MCF 10A (cell line): ENCODE measurements at regions not wholly inside any gene's neighbourhood (a gene's known extent, or its start where the extent isn't known, plus 50 kb on each side); places are given as distances from the start of the nearest gene placed in this dataset.

Experiments used
- BruUV-seq: library from RNA; stranded (reverse); fragments of 400-500 nt; replicated peaks from 2 replicates; lab custom pipeline; 2021; lab: Mats Ljungman, UMichigan
- CTCF ChIA-PET: fragments of 300-600 bp; sonication (Branson Sonifier 250); formaldehyde crosslinking; extraction: SDS; loops from one replicate; lab custom pipeline; 2021; ENCODE audit warnings: antibody characterized with exemption, inconsistent platforms; lab: Yijun Ruan, JAX
- POLR2A ChIA-PET: fragments of 300-600, 350-650 bp; sonication (Branson Sonifier 250); formaldehyde crosslinking; extraction: SDS; loops from one replicate; lab custom pipeline; 2020; ENCODE audit warnings: antibody characterized with exemption, inconsistent platforms; lab: Yijun Ruan, JAX
- DNase-seq: peaks from one replicate; pipeline ENCODE4 v3.0.0-alpha.2; 2018; ENCODE audit not compliant: unreplicated experiment
- H3K27ac Mint-ChIP-seq: one replicate; pipeline ENCODE4 v1.8.0; 2022; ENCODE audit warnings: mild to moderate bottlenecking, low read depth, mixed read lengths; ENCODE audit not compliant: unreplicated experiment
- H3K27me3 Mint-ChIP-seq: one replicate; pipeline ENCODE4 v1.8.0; 2022; ENCODE audit warnings: mixed read lengths; ENCODE audit not compliant: insufficient read depth, unreplicated experiment
- H3K36me3 Mint-ChIP-seq: one replicate; pipeline ENCODE4 v1.8.0; 2022; ENCODE audit warnings: mild to moderate bottlenecking, moderate library complexity, mixed read lengths; ENCODE audit not compliant: insufficient read depth, unreplicated experiment
- H3K4me1 Mint-ChIP-seq: one replicate; pipeline ENCODE4 v1.8.0; 2022; ENCODE audit warnings: mixed read lengths; ENCODE audit not compliant: insufficient read depth, unreplicated experiment
- H3K4me3 Mint-ChIP-seq: one replicate; pipeline ENCODE4 v1.8.0; 2022; ENCODE audit warnings: mild to moderate bottlenecking, moderate library complexity, mixed read lengths; ENCODE audit not compliant: unreplicated experiment
- H3K9me3 Mint-ChIP-seq: one replicate; pipeline ENCODE4 v1.8.0; 2022; ENCODE audit warnings: mixed read lengths; ENCODE audit not compliant: unreplicated experiment
- intact Hi-C: fragments of 100-400 bp; cut with micrococcal nuclease; formaldehyde crosslinking; loops from 2 replicates; pipeline ENCODE4 v1.14.1; 2022
- TF ChIP-seq, protein P1 (sequence below): fragments of 200-600 bp; IDR thresholded peaks from one replicate; pipeline ENCODE4 v1.8.0; 2022; ENCODE audit warnings: antibody characterized with exemption, mild to moderate bottlenecking; ENCODE audit not compliant: unreplicated experiment

DNA sequence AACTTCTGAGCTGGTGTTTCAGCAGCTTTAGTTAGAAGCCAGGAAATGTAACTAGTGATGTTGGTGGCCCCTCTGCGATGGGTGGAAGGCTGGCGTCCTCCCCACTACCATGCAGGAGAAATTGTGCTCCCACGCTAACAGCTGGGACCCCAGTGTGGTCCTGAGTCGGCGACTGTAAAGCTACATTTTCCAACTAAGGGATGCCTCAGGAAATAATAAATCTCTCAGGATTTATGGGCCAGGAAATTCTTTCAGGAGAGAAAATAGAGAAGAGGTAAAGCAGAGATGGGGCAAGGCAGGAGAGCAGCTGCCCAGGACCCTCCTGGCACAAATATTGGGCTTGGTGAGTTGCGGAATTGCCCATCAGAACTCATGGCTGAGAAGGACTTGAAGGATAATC lies 186.9 kb downstream of the OPA1 start:
- TF ChIP-seq, protein P1, sequence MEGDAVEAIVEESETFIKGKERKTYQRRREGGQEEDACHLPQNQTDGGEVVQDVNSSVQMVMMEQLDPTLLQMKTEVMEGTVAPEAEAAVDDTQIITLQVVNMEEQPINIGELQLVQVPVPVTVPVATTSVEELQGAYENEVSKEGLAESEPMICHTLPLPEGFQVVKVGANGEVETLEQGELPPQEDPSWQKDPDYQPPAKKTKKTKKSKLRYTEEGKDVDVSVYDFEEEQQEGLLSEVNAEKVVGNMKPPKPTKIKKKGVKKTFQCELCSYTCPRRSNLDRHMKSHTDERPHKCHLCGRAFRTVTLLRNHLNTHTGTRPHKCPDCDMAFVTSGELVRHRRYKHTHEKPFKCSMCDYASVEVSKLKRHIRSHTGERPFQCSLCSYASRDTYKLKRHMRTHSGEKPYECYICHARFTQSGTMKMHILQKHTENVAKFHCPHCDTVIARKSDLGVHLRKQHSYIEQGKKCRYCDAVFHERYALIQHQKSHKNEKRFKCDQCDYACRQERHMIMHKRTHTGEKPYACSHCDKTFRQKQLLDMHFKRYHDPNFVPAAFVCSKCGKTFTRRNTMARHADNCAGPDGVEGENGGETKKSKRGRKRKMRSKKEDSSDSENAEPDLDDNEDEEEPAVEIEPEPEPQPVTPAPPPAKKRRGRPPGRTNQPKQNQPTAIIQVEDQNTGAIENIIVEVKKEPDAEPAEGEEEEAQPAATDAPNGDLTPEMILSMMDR = no peak
- no peak for DNase-seq
- H3K36me3 Mint-ChIP-seq = peaks cover 6% of the 10 kb centered on the region
- H3K27me3 Mint-ChIP-seq = peaks cover 10% of the 10 kb centered on the region
- H3K4me3 Mint-ChIP-seq = no peak overlapping the region
- ChIA-PET POLR2A (interaction anchor here (0.5 to 9.1 kb wide), 10 partner anchors 51 to 692 kb away, joined by 3 to 161 read pairs (median 17); partner anchors contain the start of gene HES1), CTCF (interaction anchor here (0.8 to 8.3 kb wide), 24 partner anchors 11 to 565 kb away, joined by 3 to 107 read pairs (median 5); partner anchors contain the start of gene HES1)
- no TSS peak for BruUV-seq
- H3K27ac Mint-ChIP-seq = no peak overlapping the region
- intact Hi-C loops = loop anchor here (5.0 kb wide), 1 partner anchor 92 kb away; no protein-coding TSS in a partner anchor
- H3K9me3 Mint-ChIP-seq = no peaks in the 10 kb centered on the region
- peaks cover 35% of the 10 kb centered on the region for H3K4me1 Mint-ChIP-seq

DNA sequence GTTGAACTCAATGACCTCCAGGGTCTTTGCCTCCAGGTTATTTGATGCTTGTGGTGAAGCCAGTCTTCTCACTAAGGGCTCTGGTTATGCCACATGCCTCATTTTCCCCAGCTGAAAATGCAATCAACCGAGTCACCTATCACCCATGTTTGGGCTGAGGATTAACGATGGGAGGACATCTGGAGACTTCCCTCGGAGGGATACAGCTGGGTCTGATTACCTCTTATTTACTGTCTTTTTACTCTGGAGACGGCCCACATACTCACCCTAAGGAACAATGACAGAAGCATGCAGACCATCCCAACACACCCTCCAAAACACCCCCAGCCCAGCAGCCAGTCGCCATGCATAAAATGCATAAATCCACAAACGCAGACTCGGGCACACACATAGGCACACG lies 187.4 kb downstream of the OPA1 start:
- peaks cover 10% of the 10 kb centered on the region for H3K27me3 Mint-ChIP-seq
- H3K27ac Mint-ChIP-seq = peak overlapping the region; percentile 88
- CTCF ChIA-PET = interaction anchor here (0.6 to 8.3 kb wide), 41 partner anchors 11 to 1648 kb away, joined by 3 to 107 read pairs (median 5); partner anchors contain the start of genes CPN2 and HES1
- peaks cover 6% of the 10 kb centered on the region for H3K36me3 Mint-ChIP-seq
- POLR2A ChIA-PET = interaction anchor here (0.5 to 9.1 kb wide), 24 partner anchors 14 to 562 kb away, joined by 3 to 161 read pairs (median 8); partner anchors contain the start of gene HES1
- H3K4me3 Mint-ChIP-seq = no peak overlapping the region
- DNase-seq = no peak
- no TSS peak for BruUV-seq
- peaks cover 35% of the 10 kb centered on the region for H3K4me1 Mint-ChIP-seq
- TF ChIP-seq, protein P1 = no peak
- no peaks in the 10 kb centered on the region for H3K9me3 Mint-ChIP-seq
- intact Hi-C loops = loop anchor here (5.0 kb wide), 1 partner anchor 92 kb away; no protein-coding TSS in a partner anchor

DNA sequence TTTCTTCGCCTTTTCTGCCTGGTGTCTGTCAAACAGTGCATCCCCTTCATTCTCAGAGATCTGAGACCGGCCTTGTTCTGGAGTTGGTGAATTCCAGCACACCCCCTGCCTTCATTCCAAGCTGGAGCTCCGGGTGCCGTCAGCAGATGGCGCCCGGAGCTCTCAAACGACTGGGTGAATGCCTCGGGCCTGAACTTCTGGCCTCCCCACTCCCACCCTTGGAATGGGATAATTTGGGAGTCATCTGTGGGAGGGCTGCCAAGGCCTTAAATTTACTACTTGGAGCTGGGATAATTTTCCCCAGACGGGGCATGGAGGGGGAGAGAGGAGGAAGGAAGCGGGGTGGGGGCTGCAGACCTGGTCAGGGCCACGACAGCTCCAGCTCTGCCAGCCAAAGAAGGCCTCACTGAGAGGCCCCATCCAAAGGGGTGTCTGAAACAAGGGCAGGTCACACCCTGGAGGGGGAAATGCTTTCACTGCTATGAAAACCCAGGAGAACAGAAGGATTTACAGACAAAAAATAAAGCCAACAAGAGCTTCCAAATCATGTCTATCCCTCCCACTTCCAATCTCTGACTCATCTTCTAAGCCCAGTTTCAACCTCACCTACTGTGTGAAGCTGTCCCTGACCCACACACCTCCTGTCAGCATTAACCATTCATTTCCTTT lies 187.9 kb downstream of the OPA1 start:
- intact Hi-C loops = loop anchor here (1.0 to 5.0 kb wide), 5 partner anchors 50 to 534 kb away; partner anchors contain the start of gene HES1

More for the DNA sequence above, 187.9 kb downstream of the OPA1 start:
- H3K9me3 Mint-ChIP-seq = no peaks in the 10 kb centered on the region
- H3K27ac Mint-ChIP-seq = peak overlapping the region; percentile 88
- TF ChIP-seq, protein P1 = peak; percentile 93
- ChIA-PET CTCF (interaction anchor here (0.5 to 8.3 kb wide), 60 partner anchors 9 to 1649 kb away, joined by 3 to 107 read pairs (median 4); partner anchors contain the start of genes CPN2 and HES1), POLR2A (interaction anchor here (0.6 to 9.1 kb wide), 29 partner anchors 15 to 1452 kb away, joined by 3 to 161 read pairs (median 5); partner anchors contain the start of gene HES1)
- H3K4me3 Mint-ChIP-seq = no peak overlapping the region
- peaks cover 6% of the 10 kb centered on the region for H3K36me3 Mint-ChIP-seq
- H3K27me3 Mint-ChIP-seq = peaks cover 10% of the 10 kb centered on the region
- no TSS peak for BruUV-seq
- peak; percentile 93 for DNase-seq
- H3K4me1 Mint-ChIP-seq = peaks cover 35% of the 10 kb centered on the region
